ENCODE measurements at regions not wholly inside any gene's neighbourhood (a gene's known extent, or its start where the extent isn't known, plus 50 kb on each side); places are given as distances from the start of the nearest gene placed in this dataset.

DNA sequence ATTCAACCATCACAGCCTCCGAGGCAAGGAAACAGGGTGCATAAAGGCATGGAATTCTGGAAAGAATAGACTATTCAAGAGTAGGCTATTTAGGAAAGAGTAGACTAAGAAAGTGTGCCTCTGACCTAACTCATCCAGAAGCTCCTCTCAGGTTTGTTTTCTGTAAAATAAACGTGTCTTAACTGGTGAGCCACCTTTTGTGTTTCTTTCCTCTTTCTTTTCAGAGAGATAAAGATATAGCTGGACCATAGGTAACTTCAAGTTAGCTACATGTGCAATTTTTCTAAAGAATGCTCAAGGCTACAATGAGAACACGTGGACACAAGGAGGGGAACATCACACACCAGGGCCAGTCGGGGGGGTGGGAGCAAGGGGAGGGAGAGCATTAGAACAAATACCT, 577.0 kb downstream of the TYW1 start:
- no peak for TF ChIP-seq CTCF (IDR thresholded peaks at IDR 0.05; ENCODE audit: low read depth, low read length, missing input control)
- no peak for TF ChIP-seq MAX (IDR thresholded peaks at IDR 0.05)
- TF ChIP-seq REST (IDR thresholded peaks at IDR 0.05) = no peak
- TF ChIP-seq NR2F2 (IDR thresholded peaks at IDR 0.05) = no peak
- no peak for TF ChIP-seq YY1 (IDR thresholded peaks at IDR 0.05)
- TF ChIP-seq EGR1 (IDR thresholded peaks at IDR 0.05; ENCODE audit: low read depth in 2 of 2) = no peak
- no peak for TF ChIP-seq RAD21 (IDR thresholded peaks at IDR 0.05)
